ENCODE measurements at regions not wholly inside any gene's neighbourhood (a gene's known extent, or its start where the extent isn't known, plus 50 kb on each side); places are given as distances from the start of the nearest gene placed in this dataset.

GRCh38 chr15:81507831-81508230 lies 133.8 kb upstream of the TMC3 start:
- no peak for DNase-seq

- DNase-seq = no peak
Observed at GRCh38 chr15:81506936-81507335, 132.9 kb upstream of the TMC3 start.

DNA sequence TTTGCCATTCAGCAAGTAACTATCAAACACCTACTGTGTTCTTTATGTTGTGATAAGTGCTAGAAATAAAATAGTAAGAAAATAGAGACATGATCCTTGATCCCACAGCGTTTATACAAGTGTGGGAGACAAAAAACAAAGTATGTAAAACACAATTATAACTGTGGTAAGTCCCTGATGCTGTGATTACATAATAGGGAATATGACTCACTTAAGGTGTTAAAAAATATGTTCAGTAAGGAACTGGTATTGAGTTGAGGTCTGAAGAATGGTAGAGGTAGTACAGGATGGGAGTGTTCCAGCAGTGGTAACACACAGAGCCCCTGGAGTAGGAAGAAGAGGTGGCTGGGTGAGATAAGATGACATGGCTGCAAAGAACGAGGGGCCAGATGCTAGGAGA lies 132.1 kb upstream of the TMC3 start:
- DNase-seq = no peak

- DNase-seq = no peak
Observed at GRCh38 chr15:81504170-81504905, 130.3 kb upstream of the TMC3 start.

GRCh38 chr15:81502439-81502838 lies 128.4 kb upstream of the TMC3 start:
- no peak for DNase-seq

DNA sequence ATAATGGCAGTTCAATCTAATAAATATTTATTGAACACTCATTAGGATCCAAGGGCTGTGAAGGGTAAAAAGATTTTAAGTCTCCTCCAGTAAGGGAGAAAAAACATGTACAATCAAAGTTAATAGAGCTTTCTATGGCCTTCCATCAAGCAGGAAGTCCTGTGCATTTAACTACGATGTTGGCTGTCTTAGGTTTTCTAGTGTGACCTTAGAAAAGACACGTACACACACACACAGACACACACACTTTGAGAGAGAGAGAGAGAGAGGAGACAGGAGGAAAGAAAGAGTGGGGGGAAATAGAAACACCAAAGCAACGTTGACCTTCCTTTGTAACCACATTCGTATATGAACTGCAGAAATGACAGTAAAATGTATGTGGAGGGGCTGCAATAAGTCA lies 126.1 kb upstream of the TMC3 start:
- no peak for DNase-seq

DNA sequence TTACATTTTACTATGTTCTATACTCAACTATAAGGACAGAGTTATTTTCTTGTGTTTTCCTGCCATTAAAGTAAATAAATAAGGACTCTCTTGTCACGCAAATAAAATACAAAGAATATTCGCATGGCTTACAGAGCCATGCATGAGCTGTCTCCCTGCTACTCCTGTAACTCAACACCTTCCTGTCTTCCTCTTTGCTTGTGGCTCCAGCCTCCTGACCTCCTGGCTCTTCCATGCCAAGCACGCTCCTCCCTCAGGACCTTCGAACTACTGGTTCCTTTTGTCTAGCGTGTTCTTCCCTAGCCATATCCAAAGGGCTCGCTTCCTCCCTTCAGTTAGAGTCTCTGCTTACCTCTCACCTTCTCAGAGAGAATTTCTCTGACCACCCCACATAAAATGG lies 124.3 kb upstream of the TMC3 start:
- no peak for DNase-seq

DNA sequence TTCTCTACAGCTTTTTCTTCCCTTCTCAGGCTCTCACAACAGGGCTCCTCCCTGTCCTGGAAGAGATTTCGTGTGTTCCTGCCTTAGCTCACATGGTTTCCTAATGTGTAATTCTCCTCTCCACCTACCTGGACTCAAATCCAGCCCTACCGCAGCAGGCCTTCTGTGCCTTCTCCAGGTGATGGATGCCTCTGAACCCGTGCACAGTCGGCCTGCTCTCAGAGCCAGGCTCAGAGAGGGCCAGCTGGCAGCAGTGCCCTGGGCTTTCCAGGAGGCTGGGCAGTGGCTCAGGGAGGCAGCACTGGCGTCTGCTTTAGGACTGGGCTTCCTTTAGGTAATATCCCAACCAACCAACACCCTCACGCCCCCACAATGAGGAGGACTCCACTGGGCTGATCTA lies 123.2 kb upstream of the TMC3 start:
- DNase-seq = peak; percentile 50

- DNase-seq = no peak
Observed at GRCh38 chr15:81495780-81496467, 121.9 kb upstream of the TMC3 start.

DNA sequence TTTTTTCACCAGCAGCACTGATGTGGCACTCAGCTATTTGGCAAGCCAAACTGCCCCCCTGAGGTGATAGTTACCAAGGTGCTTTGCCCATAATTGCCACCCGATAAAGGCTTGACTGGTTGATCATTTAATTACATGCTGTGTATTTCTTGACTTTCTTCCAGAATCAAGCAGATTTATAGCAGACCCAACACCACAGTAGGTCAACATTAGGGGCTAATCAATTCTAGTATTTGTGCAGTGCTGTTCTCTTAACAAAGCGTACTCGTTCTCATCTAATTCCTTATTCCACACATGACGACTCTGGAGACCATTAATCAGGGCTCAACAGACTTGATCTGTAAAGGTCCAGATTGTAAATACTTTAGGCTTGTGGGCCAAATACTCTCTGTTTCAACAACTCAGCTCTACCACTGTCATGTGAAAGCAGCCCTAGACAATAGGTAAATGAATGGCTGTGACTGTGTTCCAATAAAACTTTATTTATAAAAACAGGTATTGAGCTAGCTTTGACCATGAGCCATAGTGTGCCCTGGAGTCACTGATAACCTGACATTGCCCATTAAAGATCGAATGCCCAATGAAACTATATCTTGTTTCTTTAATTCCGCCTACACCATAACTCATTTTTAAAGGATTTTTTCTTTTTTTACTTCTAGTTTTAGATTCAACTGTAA lies 119.1 kb upstream of the TMC3 start:
- DNase-seq = no peak

DNA sequence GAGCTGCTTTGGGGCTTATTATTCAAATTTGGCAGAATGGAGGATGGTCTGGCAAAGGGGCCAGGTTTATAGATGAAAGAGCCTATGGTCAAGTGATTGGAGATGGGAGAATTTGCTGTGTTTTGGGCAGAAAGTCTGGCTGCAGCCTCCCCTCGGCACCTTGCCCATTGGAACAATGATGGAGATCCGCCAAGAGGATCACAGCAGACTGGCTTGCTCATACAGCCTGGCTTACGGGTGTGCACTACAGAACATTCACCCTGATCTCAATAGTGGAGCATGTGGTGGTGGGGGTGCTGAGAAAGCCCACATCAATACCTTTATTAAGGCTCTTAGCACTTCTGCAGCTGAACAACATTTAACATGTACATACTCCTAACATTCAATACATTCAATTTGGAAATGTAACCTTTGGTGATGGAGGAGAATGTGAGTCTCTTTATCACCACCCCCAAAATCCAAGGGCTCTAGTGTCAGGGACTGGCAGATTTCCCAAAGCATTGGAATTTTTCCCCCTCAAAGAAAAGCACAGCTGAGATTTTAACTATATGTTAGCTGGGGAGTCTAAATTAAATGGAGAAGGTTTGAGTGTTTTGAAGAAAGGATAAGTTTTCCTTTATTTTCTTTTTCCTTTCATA lies 118.4 kb upstream of the TMC3 start:
- peak; percentile 91 for DNase-seq

DNA sequence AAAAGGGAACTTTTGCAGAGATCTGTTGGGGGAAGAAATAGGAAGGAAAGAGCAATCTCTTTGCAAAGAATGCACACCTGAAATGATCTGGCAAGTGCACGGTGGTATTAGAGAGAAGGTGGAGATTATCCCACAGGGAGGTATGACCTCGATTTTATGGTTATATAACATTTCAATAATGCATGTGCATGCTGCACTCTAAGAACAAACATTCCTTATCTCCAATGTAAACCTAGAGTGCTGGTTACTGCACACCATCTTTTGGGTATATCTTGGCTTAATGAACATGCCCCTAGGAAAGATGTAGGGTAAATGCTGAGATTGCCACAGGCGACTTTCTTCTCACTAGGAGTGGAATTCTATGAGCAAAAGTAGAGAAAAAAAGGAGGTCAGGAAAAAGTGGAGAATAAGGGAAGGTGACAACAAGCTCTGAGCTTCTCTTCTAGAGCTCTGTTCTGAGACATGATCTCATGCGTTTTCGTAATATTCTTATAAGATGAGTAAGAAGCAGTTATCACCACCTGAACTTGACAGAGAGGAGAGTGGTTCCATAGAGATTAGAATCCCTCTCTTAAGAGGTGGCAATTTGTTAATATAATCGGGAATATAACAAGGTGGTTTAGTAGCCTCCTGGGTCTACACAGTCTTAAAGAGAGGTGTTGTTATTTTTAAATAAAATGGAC lies 117.5 kb upstream of the TMC3 start:
- no peak for DNase-seq

- DNase-seq = no peak
Observed at GRCh38 chr15:81485806-81486205, 111.8 kb upstream of the TMC3 start.

GRCh38 chr15:81484086-81484955 lies 110.3 kb upstream of the TMC3 start:
- no peak for DNase-seq

DNA sequence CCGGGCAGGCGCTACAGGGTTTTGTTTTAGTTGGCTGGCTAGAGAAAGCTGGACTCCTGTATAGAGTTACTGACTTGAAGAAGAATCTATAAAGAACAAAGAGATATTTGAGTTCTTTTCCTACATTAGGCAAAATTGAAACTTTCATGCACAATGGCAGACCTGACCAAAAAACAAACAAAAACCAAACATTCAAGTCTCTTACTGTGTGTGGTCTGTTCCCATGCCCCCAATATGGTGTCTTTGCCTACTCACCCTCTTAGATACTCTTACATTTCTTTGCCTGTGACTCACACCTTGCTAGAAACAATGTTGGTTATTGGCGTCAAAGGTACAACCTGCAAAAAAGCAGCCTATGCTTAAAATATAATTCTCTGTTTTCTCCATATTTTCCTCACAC lies 109.5 kb upstream of the TMC3 start:
- no peak for DNase-seq

DNA sequence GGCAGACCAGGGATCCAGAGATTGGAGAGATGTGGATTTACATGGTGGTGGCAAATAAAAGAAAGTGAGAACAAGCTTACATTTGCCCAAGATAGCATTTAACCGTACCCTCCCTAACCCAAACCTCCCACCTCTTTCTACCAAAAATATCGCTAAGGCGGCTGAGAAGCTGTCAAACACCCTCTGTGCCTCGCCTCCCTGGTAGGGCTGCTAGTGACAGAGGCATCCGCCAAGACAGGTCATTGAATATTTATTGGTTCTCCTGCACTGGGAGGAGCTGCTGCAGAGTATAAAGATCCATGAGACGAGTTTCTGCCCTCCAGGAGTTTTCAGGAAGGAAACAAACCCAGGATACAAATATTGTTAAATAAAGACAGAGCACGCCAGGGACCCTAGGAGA lies 107.3 kb upstream of the TMC3 start:
- DNase-seq = no peak

DNA sequence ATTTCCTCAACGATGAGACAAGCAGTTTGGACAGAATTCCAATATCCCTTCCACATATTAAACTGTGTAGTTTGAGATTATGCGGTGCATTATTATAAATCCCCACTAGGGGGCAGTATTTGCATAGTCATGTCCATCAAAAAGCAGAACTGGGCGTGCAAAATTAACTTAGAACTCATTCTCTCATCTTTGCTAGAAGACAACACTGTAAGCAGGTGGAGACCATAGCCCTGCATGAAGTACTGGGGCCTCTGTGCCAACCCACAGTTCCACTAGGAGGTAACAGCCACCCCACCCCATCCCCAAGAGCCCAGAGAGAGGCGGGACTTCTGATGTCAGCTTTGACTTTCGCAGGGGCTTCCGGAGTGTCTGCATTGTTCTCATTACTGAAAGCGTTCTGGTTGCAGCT lies 106.6 kb upstream of the TMC3 start:
- peak; percentile 58 for DNase-seq

- no peak for DNase-seq
Observed at GRCh38 chr15:81478354-81478753, 104.3 kb upstream of the TMC3 start.

DNA sequence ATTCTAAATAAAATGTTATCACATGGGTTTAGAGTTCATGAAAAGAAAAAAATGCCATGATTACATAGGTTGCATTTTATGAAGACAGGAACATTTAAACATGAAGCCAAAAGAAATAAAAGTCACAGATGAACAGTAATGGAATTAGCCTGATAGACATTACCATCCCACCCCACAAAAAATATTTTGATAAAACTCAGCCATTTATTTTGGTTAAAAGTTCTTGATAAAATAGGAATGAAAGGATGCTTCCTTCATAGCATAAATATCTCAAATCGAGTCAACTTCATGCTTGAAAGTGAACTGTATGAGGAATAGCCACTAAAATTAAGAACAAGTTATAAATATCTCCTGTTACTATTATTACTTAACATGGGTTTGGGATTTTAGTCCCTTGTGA lies 101.9 kb upstream of the TMC3 start:
- DNase-seq = no peak

GRCh38 chr15:81475471-81475870 lies 101.5 kb upstream of the TMC3 start:
- no peak for DNase-seq

GRCh38 chr15:81473946-81474345 lies 99.9 kb upstream of the TMC3 start:
- DNase-seq = no peak

GRCh38 chr15:81473177-81473576 lies 99.2 kb upstream of the TMC3 start:
- DNase-seq = no peak

All from right hindlimb (tissue), 1 donor.